GM12891 (cell line): ENCODE measurements at regions not wholly inside any gene's neighbourhood (a gene's known extent, or its start where the extent isn't known, plus 50 kb on each side); places are given as distances from the start of the nearest gene placed in this dataset.
"Not testable (repeated sequence)": the region's sequence is repeated elsewhere in the genome, so short reads cannot be mapped to it uniquely, and the experiment has no call there.

ENCODE experiments used
- DNase-seq: peaks from one replicate; pipeline ENCODE4 v3.0.0; 2011; ENCODE audit warnings: low spot score; ENCODE audit not compliant: insufficient read length
- FAIRE-seq: peaks from 2 replicates; lab custom pipeline; 2011; peaks lifted over from hg19 to GRCh38; lab: Jason Lieb, UNC
- PAX5 ChIP-seq: IDR thresholded peaks from 2 replicates; pipeline ENCODE4 v1.6.1; 2011; ENCODE audit warnings: low read length, moderate library complexity, mild to moderate bottlenecking; ENCODE audit not compliant: insufficient read depth, severe bottlenecking
- POLR2A ChIP-seq: IDR thresholded peaks from 2 replicates; pipeline ENCODE4 v1.6.1; 2011; ENCODE audit warnings: low read depth, low read length, control low read depth
- POLR2AphosphoS5 ChIP-seq: IDR thresholded peaks from 2 replicates; pipeline ENCODE4 v1.6.1; 2011; ENCODE audit warnings: low read depth, low read length, control low read depth
- POU2F2 ChIP-seq: IDR thresholded peaks from 2 replicates; pipeline ENCODE4 v1.6.1; 2011; ENCODE audit warnings: low read depth, mild to moderate bottlenecking, control low read depth, low read length, moderate library complexity
- SPI1 ChIP-seq: IDR thresholded peaks from 2 replicates; pipeline ENCODE4 v1.6.1; 2011; ENCODE audit warnings: low read depth, low read length, control low read depth
- TAF1 ChIP-seq: IDR thresholded peaks from 2 replicates; pipeline ENCODE4 v1.6.1; 2011; ENCODE audit warnings: low read depth, low read length, control low read depth

GRCh38 chr20:55635870-55636269 lies 369.4 kb downstream of the CBLN4 start:
- DNase-seq (no peak), FAIRE-seq (no peak)
- no peak for TF ChIP-seq POLR2AphosphoS5
- no peak for TF ChIP-seq PAX5
- TF ChIP-seq TAF1: no peak
- no peak for TF ChIP-seq SPI1
- no peak for TF ChIP-seq POLR2A
- no peak for TF ChIP-seq POU2F2

- TF ChIP-seq TAF1 (no peak), POU2F2 (no peak), SPI1 (no peak), POLR2AphosphoS5 (no peak), PAX5 (no peak), POLR2A (no peak)
- DNase-seq (no peak), FAIRE-seq (no peak)
Observed at GRCh38 chr20:55632592-55632991, 372.7 kb downstream of the CBLN4 start.

- not testable (repeated sequence) for DNase-seq, FAIRE-seq
Observed at GRCh38 chr20:55629143-55629542, 376.2 kb downstream of the CBLN4 start.

- FAIRE-seq (no peak), DNase-seq (no peak)
- no peak for TF ChIP-seq PAX5
- TF ChIP-seq POLR2A: no peak
- TF ChIP-seq TAF1: no peak
- TF ChIP-seq POLR2AphosphoS5: no peak
- TF ChIP-seq POU2F2: no peak
Observed at GRCh38 chr20:55626716-55627115, 378.6 kb downstream of the CBLN4 start.

GRCh38 chr20:55616367-55616766 lies 389.0 kb downstream of the CBLN4 start:
- TF ChIP-seq SPI1 (no peak), POU2F2 (no peak), PAX5 (no peak), TAF1 (no peak), POLR2A (no peak), POLR2AphosphoS5 (no peak)

GRCh38 chr20:55615818-55616217 lies 389.5 kb downstream of the CBLN4 start:
- FAIRE-seq: no peak
- no peak for TF ChIP-seq TAF1
- no peak for TF ChIP-seq PAX5
- TF ChIP-seq POU2F2: no peak
- no peak for TF ChIP-seq SPI1
- no peak for TF ChIP-seq POLR2A
- no peak for TF ChIP-seq POLR2AphosphoS5
- no peak for DNase-seq

More at GRCh38 chr20:55616367-55616766, 389.0 kb downstream of the CBLN4 start:
- FAIRE-seq (no peak), DNase-seq (no peak)

- no peak for DNase-seq
- no peak for TF ChIP-seq SPI1
- no peak for TF ChIP-seq POLR2A
- TF ChIP-seq TAF1: no peak
- no peak for TF ChIP-seq POLR2AphosphoS5
- TF ChIP-seq PAX5: no peak
- no peak for TF ChIP-seq POU2F2
- no peak for FAIRE-seq
Observed at GRCh38 chr20:55614220-55614757, 391.0 kb downstream of the CBLN4 start.

GRCh38 chr20:55610756-55611155 lies 394.6 kb downstream of the CBLN4 start:
- TF ChIP-seq TAF1 (no peak), PAX5 (no peak), SPI1 (no peak), POLR2AphosphoS5 (no peak), POU2F2 (no peak), POLR2A (no peak)
- DNase-seq: no peak
- no peak for FAIRE-seq

GRCh38 chr20:55605594-55605993 lies 399.7 kb downstream of the CBLN4 start:
- no peak for TF ChIP-seq SPI1
- no peak for TF ChIP-seq POU2F2
- TF ChIP-seq TAF1: no peak
- TF ChIP-seq POLR2AphosphoS5: no peak
- DNase-seq (no peak), FAIRE-seq (no peak)

GRCh38 chr20:55597526-55597925 lies 407.8 kb downstream of the CBLN4 start:
- no peak for FAIRE-seq
- TF ChIP-seq PAX5: no peak
- no peak for TF ChIP-seq SPI1
- no peak for TF ChIP-seq POU2F2

GRCh38 chr20:55596431-55596830 lies 408.9 kb downstream of the CBLN4 start:
- DNase-seq (no peak), FAIRE-seq (no peak)
- no peak for TF ChIP-seq PAX5
- TF ChIP-seq POLR2AphosphoS5: no peak
- TF ChIP-seq TAF1: no peak
- TF ChIP-seq POLR2A: no peak
- TF ChIP-seq SPI1: no peak
- no peak for TF ChIP-seq POU2F2

More at GRCh38 chr20:55597526-55597925, 407.8 kb downstream of the CBLN4 start:
- no peak for DNase-seq
